ENCODE measurements at regions not wholly inside any gene's neighbourhood (a gene's known extent, or its start where the extent isn't known, plus 50 kb on each side); places are given as distances from the start of the nearest gene placed in this dataset.

DNA sequence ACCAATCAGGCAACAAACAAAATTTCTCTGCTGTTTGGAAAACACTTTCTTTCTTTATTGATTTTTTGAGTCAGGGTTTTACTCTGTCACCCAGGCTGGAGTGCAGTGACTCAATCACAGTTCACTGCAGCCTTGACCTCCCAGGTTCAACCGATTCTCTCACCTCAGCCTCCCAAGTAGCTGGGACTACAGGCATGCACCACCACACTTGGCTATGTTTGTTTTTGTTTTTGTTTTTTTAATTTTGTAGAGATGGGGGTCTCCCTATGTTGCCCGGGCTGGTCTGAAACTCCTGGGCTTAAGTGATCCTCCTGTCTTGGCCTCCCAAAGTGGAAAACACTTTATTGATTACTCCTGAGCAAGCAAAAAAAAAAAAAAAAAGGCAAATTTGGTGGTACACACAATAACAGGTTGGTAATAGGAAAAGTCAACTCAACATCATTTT is 276.4 kb downstream of the SOX9 start:
- DNase-seq, result no peak
- Histone ChIP-seq H3K36me3 (ENCODE audit: control insufficient read depth, insufficient read depth, low read length) (no peaks in the 10 kb centered on the region), H3K27me3 (replicated peaks; ENCODE audit: control insufficient read depth, insufficient read depth, low read length) (no peaks in the 10 kb centered on the region), H3K4me1 (peaks cover 33% of the 10 kb centered on the region), H3K9me3 (no peaks in the 10 kb centered on the region), H3K4me3 (ENCODE audit: low read depth, low read length) (no peak overlapping the region)
- POLR2A ChIA-PET, result no interaction called here
- peaks cover 36% of the 10 kb centered on the region for H3K36me3 Mint-ChIP-seq (ENCODE audit: insufficient read depth, unreplicated experiment)
- H3K4me1 Mint-ChIP-seq (ENCODE audit: low read depth, unreplicated experiment), result peaks cover 27% of the 10 kb centered on the region
- H3K27ac Mint-ChIP-seq (ENCODE audit: unreplicated experiment), result peak overlapping the region; percentile 40
- H3K4me3 Mint-ChIP-seq (ENCODE audit: unreplicated experiment), result no peak overlapping the region
- H3K27me3 Mint-ChIP-seq (ENCODE audit: insufficient read depth, unreplicated experiment), result no peaks in the 10 kb centered on the region
- intact Hi-C loops (cut with micrococcal nuclease; ENCODE audit: unreplicated experiment), result no loop called here
- no TSS peak for BruUV-seq (replicated peaks)
- H3K9me3 Mint-ChIP-seq (ENCODE audit: unreplicated experiment), result no peaks in the 10 kb centered on the region
- CTCF ChIA-PET, result no interaction called here
- TF ChIP-seq, protein P1, sequence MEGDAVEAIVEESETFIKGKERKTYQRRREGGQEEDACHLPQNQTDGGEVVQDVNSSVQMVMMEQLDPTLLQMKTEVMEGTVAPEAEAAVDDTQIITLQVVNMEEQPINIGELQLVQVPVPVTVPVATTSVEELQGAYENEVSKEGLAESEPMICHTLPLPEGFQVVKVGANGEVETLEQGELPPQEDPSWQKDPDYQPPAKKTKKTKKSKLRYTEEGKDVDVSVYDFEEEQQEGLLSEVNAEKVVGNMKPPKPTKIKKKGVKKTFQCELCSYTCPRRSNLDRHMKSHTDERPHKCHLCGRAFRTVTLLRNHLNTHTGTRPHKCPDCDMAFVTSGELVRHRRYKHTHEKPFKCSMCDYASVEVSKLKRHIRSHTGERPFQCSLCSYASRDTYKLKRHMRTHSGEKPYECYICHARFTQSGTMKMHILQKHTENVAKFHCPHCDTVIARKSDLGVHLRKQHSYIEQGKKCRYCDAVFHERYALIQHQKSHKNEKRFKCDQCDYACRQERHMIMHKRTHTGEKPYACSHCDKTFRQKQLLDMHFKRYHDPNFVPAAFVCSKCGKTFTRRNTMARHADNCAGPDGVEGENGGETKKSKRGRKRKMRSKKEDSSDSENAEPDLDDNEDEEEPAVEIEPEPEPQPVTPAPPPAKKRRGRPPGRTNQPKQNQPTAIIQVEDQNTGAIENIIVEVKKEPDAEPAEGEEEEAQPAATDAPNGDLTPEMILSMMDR (IDR thresholded peaks at IDR 0.05; ENCODE audit: insufficient read depth in 1 of 2, low read depth in 1 of 2, low read length in 1 of 2, severe bottlenecking in 1 of 2, unreplicated experiment in 1 of 2), result no peak

DNA sequence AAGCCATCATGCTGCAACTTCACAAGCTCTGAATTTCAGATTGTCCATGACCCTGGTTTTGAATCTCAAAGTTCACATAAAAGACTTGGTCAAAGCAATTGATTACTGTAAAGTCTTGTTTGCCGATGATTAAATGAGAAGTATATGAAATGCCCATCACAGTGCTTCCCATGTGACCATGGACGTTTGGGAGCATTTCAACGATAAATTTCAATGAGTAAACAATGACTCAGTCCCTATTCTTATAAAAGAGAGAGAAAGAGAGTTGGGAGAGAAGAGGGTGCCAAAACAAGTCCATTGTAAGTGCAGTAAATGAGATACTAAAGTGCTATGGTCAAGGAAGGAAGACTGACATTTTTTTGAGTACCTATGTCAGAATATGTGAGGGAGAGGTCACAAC is 276.9 kb downstream of the SOX9 start:
- no TSS peak for BruUV-seq (replicated peaks)
- Mint-ChIP-seq H3K27ac (ENCODE audit: unreplicated experiment) (peak overlapping the region; percentile 40), H3K27me3 (ENCODE audit: insufficient read depth, unreplicated experiment) (no peaks in the 10 kb centered on the region), H3K36me3 (ENCODE audit: insufficient read depth, unreplicated experiment) (peaks cover 36% of the 10 kb centered on the region), H3K4me1 (ENCODE audit: low read depth, unreplicated experiment) (peaks cover 27% of the 10 kb centered on the region), H3K9me3 (ENCODE audit: unreplicated experiment) (no peaks in the 10 kb centered on the region), H3K4me3 (ENCODE audit: unreplicated experiment) (peak overlapping the region; percentile 4)
- H3K4me3 ChIP-seq (ENCODE audit: low read depth, low read length), result no peak overlapping the region
- TF ChIP-seq, protein P1 (IDR thresholded peaks at IDR 0.05; ENCODE audit: insufficient read depth in 1 of 2, low read depth in 1 of 2, low read length in 1 of 2, severe bottlenecking in 1 of 2, unreplicated experiment in 1 of 2), result no peak
- H3K27me3 ChIP-seq (replicated peaks; ENCODE audit: control insufficient read depth, insufficient read depth, low read length), result no peaks in the 10 kb centered on the region
- H3K4me1 ChIP-seq, result peaks cover 38% of the 10 kb centered on the region
- CTCF ChIA-PET, result no interaction called here
- 0 out of 2 replicates have a peak, but pooled peaks cover under 1% of the 10 kb centered on the region for H3K36me3 ChIP-seq (ENCODE audit: control insufficient read depth, insufficient read depth, low read length)
- intact Hi-C loops (cut with micrococcal nuclease; ENCODE audit: unreplicated experiment), result loop anchor here (2.0 kb wide), 2 partner anchors 23 to 277 kb away; partner anchors contain the start of gene SOX9
- no peaks in the 10 kb centered on the region for H3K9me3 ChIP-seq
- DNase-seq, result no peak
- POLR2A ChIA-PET, result no interaction called here

DNA sequence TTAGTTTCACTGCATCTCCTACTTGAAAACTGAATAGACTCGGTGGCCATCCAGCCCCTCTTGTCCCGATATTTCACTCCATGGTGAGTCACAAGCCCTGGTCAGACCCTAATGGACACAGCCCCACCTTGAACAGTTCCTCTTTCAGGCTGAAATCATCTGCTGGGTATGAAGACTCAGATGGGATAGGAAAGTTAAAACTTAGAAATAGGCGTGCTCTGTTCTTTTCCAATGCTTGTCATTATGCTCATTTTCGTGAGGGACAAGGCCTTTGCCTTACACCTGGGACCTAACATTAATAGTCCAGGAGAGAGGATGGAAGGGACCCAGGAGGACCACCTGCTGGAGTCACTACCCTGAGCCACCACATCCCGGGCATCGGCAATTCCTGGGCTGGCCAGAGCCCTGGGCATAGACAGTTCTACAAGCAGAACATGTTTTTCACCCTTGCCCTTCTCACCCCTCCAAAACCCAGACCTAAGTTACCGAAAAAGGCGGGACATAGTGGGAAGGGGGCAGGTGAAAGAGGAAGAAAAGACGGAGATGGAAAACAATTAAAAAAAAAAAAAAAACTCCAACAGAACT is 278.3 kb downstream of the SOX9 start:
- H3K36me3 Mint-ChIP-seq (ENCODE audit: insufficient read depth, unreplicated experiment), result peaks cover 36% of the 10 kb centered on the region
- H3K36me3 ChIP-seq (ENCODE audit: control insufficient read depth, insufficient read depth, low read length), result 0 out of 2 replicates have a peak, but pooled peaks cover 2% of the 10 kb centered on the region
- H3K9me3 Mint-ChIP-seq (ENCODE audit: unreplicated experiment), result no peaks in the 10 kb centered on the region
- no peak overlapping the region for H3K4me3 ChIP-seq (ENCODE audit: low read depth, low read length)
- peaks cover 36% of the 10 kb centered on the region for H3K4me1 Mint-ChIP-seq (ENCODE audit: low read depth, unreplicated experiment)
- intact Hi-C loops (cut with micrococcal nuclease; ENCODE audit: unreplicated experiment), result loop anchor here (1.0 to 2.0 kb wide), 5 partner anchors 14 to 278 kb away; partner anchors contain the start of gene SOX9
- no peaks in the 10 kb centered on the region for H3K27me3 ChIP-seq (replicated peaks; ENCODE audit: control insufficient read depth, insufficient read depth, low read length)
- BruUV-seq (replicated peaks), result no TSS peak
- H3K4me1 ChIP-seq, result peaks cover 52% of the 10 kb centered on the region
- no peaks in the 10 kb centered on the region for H3K27me3 Mint-ChIP-seq (ENCODE audit: insufficient read depth, unreplicated experiment)
- TF ChIP-seq, protein P1 (IDR thresholded peaks at IDR 0.05; ENCODE audit: insufficient read depth in 1 of 2, low read depth in 1 of 2, low read length in 1 of 2, severe bottlenecking in 1 of 2, unreplicated experiment in 1 of 2), result no peak
- ChIA-PET CTCF (interaction anchor here (0.7 to 1.3 kb wide), 6 partner anchors 13 to 158 kb away, joined by 3 to 6 read pairs (median 4); no protein-coding TSS in a partner anchor), POLR2A (interaction anchor here (1.0 to 1.2 kb wide), 2 partner anchors 120 to 278 kb away, joined by 3 to 4 read pairs; partner anchors contain the start of gene SOX9)
- peak overlapping the region; percentile 16 for H3K4me3 Mint-ChIP-seq (ENCODE audit: unreplicated experiment)
- DNase-seq, result no peak
- peak overlapping the region; percentile 21 for H3K27ac Mint-ChIP-seq (ENCODE audit: unreplicated experiment)
- H3K9me3 ChIP-seq, result no peaks in the 10 kb centered on the region

Measured in Caco-2 (cell line).